ENCODE measurements at regions not wholly inside any gene's neighbourhood (a gene's known extent, or its start where the extent isn't known, plus 50 kb on each side); places are given as distances from the start of the nearest gene placed in this dataset.

- TF ChIP-seq CTCF (IDR thresholded peaks at IDR 0.05) (no peak), POLR2A (IDR thresholded peaks at IDR 0.05) (no peak)
These were observed 182.1 kb upstream of the ANKRD28 start for GRCh38 chr3:15979900-15980299.
